WTC11 (cell line): ENCODE measurements at regions not wholly inside any gene's neighbourhood (a gene's known extent, or its start where the extent isn't known, plus 50 kb on each side); places are given as distances from the start of the nearest gene placed in this dataset.

Source experiments
- CREB1 ChIP-seq: sonication (generic); formaldehyde crosslinking; IDR thresholded peaks from 2 replicates; pipeline ENCODE4 v1.8.0; 2023; ENCODE audit warnings: mild to moderate bottlenecking, missing genetic modification reagents
- NFATC4 ChIP-seq: fragments of 250-450 bp; sonication (Bioruptor Pico); IDR thresholded peaks from 2 replicates; pipeline ENCODE4 v1.9.0; 2021; ENCODE audit warnings: mild to moderate bottlenecking
- NFYB ChIP-seq: sonication (generic); formaldehyde crosslinking; conservative IDR thresholded peaks from 2 replicates; pipeline ENCODE4 v1.8.0; 2022; ENCODE audit warnings: low read depth, missing genetic modification reagents
- NR2C2 ChIP-seq: sonication (generic); formaldehyde crosslinking; IDR thresholded peaks from 2 replicates; pipeline ENCODE4 v1.8.0; 2022; ENCODE audit warnings: mild to moderate bottlenecking, missing genetic modification reagents
- OVOL2 ChIP-seq: fragments of 250-450 bp; sonication (Bioruptor Pico); IDR thresholded peaks from 2 replicates; pipeline ENCODE4 v1.9.0; 2021; ENCODE audit warnings: mild to moderate bottlenecking, borderline replicate concordance
- RELA ChIP-seq: sonication (generic); formaldehyde crosslinking; IDR thresholded peaks from 2 replicates; pipeline ENCODE4 v1.8.1; 2022; ENCODE audit warnings: missing genetic modification reagents, mild to moderate bottlenecking, borderline replicate concordance
- SP1 ChIP-seq: sonication (generic); formaldehyde crosslinking; conservative IDR thresholded peaks from 2 replicates; pipeline ENCODE4 v1.8.1; 2022; ENCODE audit warnings: missing genetic modification reagents
- TCF7 ChIP-seq: sonication (generic); formaldehyde crosslinking; IDR thresholded peaks from 2 replicates; pipeline ENCODE4 v1.8.0; 2022; ENCODE audit warnings: mild to moderate bottlenecking, low read depth, missing genetic modification reagents, moderate library complexity
- TP53 ChIP-seq: sonication (generic); formaldehyde crosslinking; IDR thresholded peaks from 2 replicates; pipeline ENCODE4 v1.8.1; 2023; ENCODE audit warnings: mild to moderate bottlenecking, missing genetic modification reagents
- ZNF263 ChIP-seq: sonication (generic); formaldehyde crosslinking; IDR thresholded peaks from 2 replicates; pipeline ENCODE4 v1.8.1; 2022; ENCODE audit warnings: low read depth, mild to moderate bottlenecking, moderate library complexity, missing genetic modification reagents
- ZNF396 ChIP-seq: fragments of 250-450 bp; sonication (Bioruptor Pico); IDR thresholded peaks from 2 replicates; pipeline ENCODE4 v1.8.0; 2021; ENCODE audit warnings: mild to moderate bottlenecking, moderate library complexity, borderline replicate concordance
- TF ChIP-seq, protein P1 (sequence below): fragments of 200-600 bp; IDR thresholded peaks from 2 replicates; pipeline ENCODE4 v1.8.0; 2022; ENCODE audit warnings: antibody characterized with exemption
- TF ChIP-seq, protein P2 (sequence below): sonication (generic); formaldehyde crosslinking; IDR thresholded peaks from 2 replicates; pipeline ENCODE4 v1.8.0; 2023; ENCODE audit warnings: missing genetic modification reagents, mild to moderate bottlenecking, borderline replicate concordance

DNA sequence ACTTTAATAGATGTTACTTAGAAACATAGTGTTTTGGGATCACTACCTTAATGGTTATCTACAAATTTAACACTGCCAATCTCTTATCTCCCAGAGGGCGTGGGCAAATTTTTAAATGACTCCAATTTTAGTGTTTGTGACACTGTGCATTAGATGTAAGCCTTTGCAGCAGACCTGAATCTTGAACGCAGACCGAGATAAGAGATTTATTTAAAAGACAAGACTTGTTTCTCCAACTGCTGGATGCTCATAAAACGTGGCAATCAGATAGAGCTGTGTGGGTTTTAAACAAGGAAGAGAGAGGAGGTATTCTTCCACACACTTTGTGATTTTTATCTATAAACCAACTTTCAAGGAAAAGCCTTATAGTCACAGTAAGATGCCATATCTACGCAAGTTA is 252.5 kb upstream of the NR3C2 start:
- TF ChIP-seq, protein P1, sequence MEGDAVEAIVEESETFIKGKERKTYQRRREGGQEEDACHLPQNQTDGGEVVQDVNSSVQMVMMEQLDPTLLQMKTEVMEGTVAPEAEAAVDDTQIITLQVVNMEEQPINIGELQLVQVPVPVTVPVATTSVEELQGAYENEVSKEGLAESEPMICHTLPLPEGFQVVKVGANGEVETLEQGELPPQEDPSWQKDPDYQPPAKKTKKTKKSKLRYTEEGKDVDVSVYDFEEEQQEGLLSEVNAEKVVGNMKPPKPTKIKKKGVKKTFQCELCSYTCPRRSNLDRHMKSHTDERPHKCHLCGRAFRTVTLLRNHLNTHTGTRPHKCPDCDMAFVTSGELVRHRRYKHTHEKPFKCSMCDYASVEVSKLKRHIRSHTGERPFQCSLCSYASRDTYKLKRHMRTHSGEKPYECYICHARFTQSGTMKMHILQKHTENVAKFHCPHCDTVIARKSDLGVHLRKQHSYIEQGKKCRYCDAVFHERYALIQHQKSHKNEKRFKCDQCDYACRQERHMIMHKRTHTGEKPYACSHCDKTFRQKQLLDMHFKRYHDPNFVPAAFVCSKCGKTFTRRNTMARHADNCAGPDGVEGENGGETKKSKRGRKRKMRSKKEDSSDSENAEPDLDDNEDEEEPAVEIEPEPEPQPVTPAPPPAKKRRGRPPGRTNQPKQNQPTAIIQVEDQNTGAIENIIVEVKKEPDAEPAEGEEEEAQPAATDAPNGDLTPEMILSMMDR, result no peak
- TF ChIP-seq NFATC4 (no peak), SP1 (no peak), ZNF396 (CRISPR knock-in tag) (no peak), TP53 (CRISPR knock-in tag) (no peak), CREB1 (CRISPR knock-in tag) (no peak), OVOL2 (no peak), ZNF263 (CRISPR knock-in tag) (no peak), NR2C2 (CRISPR knock-in tag) (no peak), NFYB (CRISPR knock-in tag) (no peak), TCF7 (CRISPR knock-in tag) (no peak), RELA (no peak)
- TF ChIP-seq, protein P2, sequence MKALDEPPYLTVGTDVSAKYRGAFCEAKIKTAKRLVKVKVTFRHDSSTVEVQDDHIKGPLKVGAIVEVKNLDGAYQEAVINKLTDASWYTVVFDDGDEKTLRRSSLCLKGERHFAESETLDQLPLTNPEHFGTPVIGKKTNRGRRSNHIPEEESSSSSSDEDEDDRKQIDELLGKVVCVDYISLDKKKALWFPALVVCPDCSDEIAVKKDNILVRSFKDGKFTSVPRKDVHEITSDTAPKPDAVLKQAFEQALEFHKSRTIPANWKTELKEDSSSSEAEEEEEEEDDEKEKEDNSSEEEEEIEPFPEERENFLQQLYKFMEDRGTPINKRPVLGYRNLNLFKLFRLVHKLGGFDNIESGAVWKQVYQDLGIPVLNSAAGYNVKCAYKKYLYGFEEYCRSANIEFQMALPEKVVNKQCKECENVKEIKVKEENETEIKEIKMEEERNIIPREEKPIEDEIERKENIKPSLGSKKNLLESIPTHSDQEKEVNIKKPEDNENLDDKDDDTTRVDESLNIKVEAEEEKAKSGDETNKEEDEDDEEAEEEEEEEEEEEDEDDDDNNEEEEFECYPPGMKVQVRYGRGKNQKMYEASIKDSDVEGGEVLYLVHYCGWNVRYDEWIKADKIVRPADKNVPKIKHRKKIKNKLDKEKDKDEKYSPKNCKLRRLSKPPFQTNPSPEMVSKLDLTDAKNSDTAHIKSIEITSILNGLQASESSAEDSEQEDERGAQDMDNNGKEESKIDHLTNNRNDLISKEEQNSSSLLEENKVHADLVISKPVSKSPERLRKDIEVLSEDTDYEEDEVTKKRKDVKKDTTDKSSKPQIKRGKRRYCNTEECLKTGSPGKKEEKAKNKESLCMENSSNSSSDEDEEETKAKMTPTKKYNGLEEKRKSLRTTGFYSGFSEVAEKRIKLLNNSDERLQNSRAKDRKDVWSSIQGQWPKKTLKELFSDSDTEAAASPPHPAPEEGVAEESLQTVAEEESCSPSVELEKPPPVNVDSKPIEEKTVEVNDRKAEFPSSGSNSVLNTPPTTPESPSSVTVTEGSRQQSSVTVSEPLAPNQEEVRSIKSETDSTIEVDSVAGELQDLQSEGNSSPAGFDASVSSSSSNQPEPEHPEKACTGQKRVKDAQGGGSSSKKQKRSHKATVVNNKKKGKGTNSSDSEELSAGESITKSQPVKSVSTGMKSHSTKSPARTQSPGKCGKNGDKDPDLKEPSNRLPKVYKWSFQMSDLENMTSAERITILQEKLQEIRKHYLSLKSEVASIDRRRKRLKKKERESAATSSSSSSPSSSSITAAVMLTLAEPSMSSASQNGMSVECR (CRISPR knock-in tag), result no peak
